ENCODE measurements at regions not wholly inside any gene's neighbourhood (a gene's known extent, or its start where the extent isn't known, plus 50 kb on each side); places are given as distances from the start of the nearest gene placed in this dataset.

DNA sequence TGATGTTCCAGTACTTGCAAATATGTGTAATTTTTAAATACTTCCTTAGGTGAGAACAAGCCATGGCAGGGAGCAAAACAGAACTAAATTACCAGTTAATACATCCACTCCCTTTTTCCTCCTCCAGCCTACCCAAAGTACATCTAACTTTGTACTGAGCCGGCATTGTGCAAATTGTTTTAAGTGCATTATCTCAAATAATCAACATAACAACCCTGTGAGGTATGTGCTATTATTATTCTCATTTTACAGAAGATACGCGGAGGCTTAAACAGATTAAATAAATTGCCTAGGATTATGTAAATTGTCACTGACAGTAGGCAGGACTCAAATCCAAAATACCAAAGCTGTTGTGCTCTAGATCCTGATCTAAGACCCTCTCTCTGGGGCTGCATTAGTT is 55.5 kb upstream of the KLF4 start:
- DNase-seq (ENCODE audit: low read depth, low spot score): no peak

DNA sequence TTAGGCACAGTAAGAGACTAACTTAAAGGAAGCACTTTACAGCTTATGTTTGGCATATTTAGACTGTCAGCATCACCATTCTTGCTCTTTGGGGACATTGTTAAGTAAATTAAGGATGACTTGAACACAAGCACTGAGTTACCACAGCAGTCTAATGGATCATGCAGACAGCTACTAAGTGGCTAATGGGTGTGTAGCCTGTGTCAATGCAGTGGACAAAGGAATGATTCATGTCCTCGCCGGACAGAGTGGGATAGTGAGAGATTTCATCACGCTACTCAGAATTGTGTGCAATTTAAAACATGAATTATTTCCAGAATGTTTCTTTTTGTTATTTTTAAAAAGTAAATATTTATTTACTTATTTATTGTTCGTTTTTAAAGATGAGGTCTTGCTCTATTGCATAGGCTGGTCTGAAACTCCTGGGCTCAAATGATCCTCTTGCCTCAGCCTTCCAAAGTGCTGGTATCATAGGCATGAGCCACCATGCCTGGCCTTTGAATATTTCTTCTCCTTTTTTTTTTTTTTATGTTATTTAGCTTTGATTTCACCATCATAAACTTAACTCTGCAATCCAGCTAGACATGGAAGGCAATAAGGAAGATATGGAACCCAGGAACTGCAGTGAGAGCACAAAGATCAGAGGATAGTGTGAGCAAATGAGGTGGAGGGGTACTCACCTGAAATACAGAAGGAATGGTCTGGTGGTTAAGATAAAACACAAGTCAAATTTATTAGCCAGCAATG is 53.0 kb upstream of the KLF4 start:
- DNase-seq (ENCODE audit: low read depth, low spot score): no peak

DNA sequence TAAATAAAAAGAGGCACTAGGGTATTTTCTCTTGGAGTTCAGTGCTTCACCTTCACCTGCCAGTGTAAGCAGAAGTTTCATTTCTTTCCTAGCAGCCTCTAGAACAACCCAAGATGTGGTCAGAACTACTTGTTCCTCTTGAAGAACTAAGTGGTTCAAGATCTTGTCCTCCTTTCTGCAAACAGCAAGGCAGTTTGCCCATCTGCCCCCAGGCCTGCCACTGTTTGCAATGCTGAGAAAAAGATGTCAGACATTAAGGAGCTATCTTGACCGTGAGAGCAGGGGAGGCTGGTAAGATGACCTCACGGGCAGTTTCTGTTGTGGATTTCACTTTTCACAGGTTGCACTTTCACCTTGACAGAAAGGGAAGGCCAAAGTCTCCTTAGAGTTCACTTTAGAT is 52.0 kb upstream of the KLF4 start:
- no peak for DNase-seq (ENCODE audit: low read depth, low spot score)

DNA sequence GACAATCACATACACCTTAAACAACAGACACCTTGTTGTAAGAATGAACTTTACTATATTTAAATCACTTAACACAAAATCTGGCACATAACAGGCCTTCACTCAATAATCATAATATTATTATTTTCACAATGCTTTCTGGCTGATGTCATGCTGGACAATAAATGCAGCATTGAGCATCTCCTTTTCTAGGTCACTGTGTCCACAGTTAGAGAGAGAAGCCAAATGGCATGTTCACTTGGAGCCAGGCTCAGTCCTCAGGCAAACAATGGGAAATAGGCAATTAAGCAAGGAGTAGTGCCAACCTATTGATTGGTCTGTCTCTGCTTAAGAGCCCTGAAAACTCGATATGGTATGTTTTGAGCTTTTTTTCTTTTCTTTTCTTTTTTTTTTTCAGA is 50.6 kb upstream of the KLF4 start:
- DNase-seq (ENCODE audit: low read depth, low spot score): no peak

DNA sequence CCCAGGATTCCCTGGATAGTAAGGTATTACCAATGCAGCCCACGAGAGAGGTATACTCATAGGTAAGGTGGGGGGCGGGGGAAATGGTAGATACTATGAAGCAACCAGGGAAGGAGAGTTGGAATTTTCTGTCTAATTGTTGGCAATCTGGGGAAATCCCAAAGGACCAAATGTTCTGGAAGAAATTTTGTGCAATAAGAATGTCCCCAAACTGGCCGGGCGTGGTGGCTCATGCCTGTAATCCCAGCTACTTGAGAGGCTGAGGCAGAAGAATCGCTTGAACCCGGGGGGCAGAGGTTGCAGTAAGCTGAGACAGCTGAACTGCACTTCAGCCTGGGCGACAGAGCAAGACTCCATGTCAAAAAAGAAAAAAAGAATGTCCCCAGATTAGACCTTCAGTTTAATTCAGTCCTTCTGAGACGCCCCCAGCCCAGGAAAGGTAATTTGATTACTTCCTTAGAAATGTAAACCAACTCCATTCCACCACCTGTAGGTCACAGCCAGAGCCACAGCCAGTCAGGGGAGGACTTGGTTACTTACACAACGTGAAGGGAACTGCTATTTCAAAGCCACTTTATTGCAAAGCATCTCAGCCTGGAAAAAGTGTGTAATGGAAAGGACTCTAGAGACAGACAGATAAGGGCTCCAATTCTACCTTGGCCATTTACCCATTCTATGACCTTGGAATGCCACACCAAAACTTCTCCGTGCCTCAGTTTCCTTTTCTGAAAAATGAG is 50.0 kb upstream of the KLF4 start:
- peak; percentile 62 for DNase-seq (ENCODE audit: low read depth, low spot score)
